Activated CD4-positive, alpha-beta T cell treated with anti-CD3 and anti-CD28 coated beads, Interleukin-2, Interleukin-4, amounts not matched to agents 100 ng/mL and 50 ng/mL, durations not matched to agents 16 hours and 8 hours (primary cell): ENCODE measurements at regions not wholly inside any gene's neighbourhood (a gene's known extent, or its start where the extent isn't known, plus 50 kb on each side); places are given as distances from the start of the nearest gene placed in this dataset.
"Not testable (repeated sequence)": the region's sequence is repeated elsewhere in the genome, so short reads cannot be mapped to it uniquely, and the experiment has no call there.

ENCODE experiments used
- DNase-seq: peaks from one replicate; pipeline ENCODE4 v3.0.0-alpha.2; 2020; ENCODE audit warnings: low spot score

DNA sequence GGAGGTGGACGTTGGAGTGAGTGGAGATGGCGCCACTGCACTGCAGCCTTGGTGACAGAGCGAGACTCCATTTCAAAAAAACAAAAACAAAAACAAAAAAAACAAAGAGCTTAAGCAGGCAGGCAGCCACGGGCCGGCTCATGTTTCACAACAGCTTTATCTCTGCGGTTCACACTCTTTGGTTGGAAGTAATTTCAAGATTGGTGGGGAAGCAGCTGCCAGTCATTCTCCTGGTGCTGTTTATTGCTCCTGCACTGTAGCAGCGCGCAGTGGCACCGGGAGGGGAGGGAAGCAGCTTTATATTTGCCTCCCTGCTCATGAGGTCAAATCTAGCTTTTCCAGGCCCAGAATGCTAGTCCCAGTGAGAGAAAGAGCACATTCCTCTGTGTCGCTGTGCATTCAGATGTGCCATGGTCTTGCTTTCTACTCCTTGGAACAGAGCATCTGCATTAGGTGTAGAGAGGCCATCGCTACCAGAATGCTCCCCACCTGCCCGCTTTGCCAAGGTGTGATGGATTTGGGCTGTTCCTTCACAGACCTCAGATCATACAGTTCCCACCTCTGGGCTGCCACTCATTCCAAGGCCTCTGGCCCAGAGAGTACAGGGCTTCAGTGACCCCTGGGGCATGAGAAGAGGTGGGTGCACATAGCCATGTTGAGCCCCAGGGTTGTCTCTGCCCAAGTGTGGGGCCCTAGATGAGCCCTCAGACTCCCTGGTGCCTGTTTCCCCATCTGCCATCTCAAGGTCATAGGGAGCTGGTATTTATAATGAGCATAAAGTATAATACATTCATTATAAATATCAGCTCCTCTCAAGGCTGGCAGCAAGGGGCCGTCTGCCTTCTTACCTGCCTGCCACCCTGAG, 270.4 kb downstream of the MED10 start:
- DNase-seq, result no peak

DNA sequence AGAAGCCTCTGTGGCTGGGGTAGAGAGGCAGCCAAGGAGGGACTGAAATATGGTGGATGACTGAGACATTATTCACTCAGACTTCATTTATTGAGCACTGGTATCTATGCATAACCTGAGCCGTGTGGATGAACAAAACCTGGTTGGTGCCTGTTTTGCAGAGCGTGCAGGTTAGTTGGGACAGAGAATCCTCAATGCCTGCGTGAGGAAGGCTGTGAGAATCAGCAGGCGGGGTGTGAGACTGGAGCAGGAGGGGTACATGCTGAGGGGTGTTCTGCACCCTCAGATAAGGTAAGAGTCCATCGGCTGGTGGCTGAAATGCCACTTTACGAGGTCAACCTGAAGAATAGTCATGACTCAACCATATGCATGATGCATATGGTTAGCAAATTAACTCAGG, 271.6 kb downstream of the MED10 start:
- no peak for DNase-seq

DNA sequence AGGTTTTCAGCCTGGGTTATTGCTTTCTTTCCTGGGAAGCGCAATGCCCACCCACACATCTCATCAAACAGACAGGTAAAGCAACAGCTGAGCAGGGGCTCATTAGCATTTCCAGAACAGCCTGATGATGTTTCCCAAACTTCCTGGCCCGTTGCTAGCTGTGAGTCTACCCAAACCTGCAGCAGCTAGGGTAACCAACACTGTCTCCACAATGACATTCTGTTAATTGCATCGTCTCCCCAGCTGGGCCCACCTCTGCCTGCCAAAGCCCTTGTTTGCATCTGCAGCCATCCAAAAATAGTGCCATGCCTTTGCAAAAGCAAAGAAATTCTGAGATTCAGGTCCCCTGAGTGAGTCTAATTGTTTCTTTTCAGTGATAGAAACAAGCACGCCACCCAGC, 273.0 kb downstream of the MED10 start:
- DNase-seq, result no peak

DNA sequence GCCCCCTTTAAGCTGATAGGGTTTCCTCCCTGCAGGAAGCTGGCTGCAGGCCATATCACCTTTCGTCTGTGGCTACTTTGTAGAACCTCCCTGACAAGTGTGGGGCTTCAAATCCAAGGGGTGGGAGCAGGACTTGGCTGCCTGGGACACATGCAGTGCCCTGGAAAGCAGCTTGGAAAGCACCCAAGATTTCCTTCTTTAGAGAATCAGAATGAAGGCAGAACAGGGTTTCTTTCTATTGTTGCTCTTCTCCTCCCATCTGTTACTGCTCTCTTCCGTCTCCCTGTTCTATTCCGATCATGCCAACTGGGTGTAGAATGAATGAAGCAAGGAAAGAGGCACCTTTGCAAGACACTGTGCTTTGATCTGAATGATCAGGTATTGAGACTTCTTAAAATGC, 282.2 kb downstream of the MED10 start:
- no peak for DNase-seq

DNA sequence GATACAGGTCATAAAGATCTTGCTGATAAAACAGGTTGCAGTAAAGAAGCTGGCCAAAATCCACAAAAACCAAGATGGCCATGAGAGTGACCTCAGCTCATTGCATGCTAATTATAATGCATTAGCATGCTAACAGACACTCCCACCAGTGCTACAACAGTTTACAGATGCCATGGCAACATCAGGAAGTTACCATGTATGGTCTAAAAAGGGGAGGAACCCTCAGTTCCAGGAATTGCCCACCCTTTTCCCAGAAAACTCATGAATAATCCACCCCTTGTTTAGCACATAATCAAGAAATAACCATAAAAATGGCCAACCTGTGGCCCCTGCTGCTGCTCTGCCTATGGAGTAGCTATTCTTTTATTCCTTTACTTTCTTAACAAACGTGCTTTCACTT, 284.2 kb downstream of the MED10 start:
- not testable (repeated sequence) for DNase-seq

DNA sequence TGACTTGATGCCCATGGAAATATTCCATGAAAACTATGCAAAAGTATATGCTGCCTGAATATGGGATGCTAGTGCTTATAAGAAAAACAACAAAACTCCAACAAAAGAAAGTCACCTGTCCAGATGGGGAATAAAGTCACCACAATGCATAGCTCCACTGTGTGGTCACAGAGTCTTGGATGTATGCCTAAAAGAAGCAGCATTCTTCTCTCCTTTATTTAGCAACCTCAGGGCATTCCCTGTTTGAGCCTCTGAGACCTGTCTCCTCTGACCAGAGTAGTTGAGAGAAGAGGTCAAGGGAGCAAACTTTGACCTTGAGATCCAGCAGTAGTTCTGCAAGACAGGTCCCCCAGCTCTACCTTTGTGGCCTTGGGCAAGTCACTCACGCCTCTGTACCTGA, 287.5 kb downstream of the MED10 start:
- no peak for DNase-seq

DNA sequence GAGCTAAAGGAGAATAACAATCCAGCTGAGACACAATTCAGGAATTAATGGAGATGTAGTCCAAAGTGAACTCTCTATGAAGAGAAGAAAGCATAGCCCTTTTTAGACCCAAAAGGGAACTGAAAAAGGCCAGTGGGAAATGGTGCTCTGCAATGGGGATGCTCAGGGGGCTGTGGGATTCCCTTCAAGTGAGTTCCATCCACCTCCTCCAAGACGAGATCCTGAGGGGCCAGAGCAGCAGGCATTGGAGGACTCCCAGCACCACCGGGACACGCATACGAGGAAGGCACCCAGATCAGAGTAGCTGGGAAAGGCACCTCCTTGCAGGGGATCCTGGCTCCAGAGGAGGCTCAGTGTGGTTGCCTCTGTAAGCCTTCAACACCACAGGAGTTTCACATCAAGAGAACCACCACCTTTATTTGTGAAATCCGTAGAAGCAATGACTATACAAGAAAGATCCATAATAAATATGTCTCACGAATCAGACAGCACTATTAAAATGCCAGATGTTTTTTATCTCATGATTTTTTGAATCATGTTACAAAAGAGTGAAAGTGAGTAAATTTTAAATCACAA, 288.2 kb downstream of the MED10 start:
- no peak for DNase-seq

DNA sequence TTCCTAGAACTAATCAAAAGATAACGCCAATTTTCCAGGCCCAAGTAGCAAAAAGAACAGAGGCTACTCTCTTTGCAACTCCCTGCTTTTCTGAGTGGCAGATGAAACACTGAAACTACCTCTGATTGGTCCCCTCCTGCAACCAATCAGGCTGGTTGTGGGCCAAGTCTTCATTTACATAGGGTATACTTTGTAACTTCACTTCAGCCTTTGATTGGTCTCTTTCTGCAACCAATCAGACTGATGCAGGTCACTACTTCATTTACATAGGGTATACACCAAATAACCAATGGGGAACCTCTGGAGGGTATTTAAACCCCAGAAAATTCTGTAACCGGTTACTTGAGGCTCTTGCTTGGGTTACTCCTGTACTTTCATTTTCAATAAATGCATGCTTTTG, 289.6 kb downstream of the MED10 start:
- DNase-seq, result no peak

DNA sequence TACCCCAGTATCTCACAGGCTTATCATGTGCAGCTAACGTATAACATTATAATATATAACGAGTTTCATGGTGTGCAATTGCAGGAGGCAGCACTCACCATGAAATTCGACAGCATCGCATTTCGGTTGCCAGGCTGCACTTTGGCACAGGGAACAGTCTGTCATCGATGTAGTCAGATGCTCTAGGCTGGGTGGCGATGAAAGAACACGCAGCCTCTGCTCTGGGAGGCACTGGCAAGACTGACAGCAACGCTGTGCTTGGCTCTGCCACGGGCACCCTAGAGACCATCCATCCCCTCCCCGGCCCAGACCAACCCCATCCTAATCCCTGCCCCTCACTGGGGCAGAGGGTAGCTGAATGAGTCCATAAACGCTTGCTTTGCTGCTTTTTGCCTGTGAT, 290.8 kb downstream of the MED10 start:
- DNase-seq, result no peak

DNA sequence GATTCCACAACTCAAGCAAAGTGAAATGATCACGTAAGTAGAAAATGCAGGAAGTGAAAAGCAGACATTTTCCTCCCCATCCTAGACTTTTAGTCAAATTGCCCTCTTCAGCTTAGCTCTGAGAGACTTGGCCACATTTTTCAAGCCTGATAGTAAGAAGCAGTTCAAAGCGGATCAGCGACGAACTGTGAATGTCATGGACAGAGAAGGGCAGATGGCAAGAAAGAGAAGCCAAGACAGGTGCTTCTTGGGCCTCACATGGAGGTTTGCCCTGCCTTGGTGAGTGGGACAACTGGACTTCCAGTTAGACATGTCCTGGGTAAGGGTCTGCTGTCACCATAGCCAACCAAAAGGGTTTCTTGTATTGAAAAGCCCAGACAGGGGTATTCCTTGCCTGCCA, 291.5 kb downstream of the MED10 start:
- DNase-seq, result no peak

DNA sequence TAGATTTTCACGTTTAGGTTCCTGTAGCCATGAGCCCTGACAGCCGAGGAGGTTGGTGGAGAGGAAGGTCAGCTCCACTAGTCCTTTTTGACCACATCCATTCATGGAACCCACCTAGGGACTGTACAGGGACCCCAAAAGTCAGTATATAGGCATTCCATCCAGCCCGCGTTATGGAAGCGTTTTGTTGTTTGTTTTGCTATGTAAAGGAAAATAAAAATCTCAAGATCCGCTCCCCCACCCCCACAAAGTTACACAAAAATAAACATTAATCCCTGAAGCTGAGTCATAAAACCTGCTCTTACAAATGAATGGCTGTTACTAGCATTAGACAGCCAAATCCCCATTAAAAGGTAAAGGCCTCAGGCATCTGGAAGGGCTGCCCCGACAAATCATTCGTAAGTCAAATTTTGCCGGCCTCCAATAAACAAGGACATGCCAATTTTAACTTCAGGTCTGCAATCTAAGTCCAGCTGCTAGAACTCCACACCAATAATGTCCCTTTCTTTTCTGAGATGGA, 292.9 kb downstream of the MED10 start:
- DNase-seq, result no peak

DNA sequence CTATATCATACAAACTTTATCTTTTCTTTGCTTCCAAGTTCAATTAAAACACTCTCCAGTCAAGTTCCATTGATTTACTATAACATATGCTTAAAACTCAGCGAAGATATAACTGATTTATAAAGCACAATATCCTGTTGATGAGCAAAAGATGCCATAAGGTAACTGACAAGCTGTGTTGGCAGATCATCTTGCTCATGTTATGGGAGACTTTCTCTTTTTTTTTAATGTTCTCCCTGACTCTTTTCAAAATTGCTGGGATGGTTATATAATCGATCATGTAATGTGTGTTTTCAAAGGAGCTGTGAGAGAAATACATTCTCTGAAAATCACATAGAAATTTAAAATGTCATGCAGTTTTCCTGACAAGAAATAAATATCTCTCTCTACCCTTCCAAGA, 293.5 kb downstream of the MED10 start:
- no peak for DNase-seq

DNA sequence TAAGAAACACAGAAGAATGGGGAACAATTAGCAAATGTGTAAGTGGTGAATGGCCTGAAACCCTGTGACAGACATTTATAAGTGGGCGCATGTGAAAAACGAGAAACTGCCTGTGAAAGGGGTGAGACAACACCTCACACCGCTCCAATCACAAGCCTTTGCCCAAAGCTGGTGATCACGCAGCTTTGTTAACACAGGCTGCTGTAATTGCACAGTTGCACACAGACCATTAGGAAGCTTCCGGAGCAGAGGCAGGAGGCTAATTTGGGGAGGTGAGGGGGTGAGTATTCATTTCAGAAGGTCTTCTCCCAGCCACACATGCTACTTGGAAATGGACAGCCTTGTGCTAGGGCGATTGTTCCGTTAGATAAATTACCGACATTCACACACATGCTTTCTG, 294.0 kb downstream of the MED10 start:
- no peak for DNase-seq

DNA sequence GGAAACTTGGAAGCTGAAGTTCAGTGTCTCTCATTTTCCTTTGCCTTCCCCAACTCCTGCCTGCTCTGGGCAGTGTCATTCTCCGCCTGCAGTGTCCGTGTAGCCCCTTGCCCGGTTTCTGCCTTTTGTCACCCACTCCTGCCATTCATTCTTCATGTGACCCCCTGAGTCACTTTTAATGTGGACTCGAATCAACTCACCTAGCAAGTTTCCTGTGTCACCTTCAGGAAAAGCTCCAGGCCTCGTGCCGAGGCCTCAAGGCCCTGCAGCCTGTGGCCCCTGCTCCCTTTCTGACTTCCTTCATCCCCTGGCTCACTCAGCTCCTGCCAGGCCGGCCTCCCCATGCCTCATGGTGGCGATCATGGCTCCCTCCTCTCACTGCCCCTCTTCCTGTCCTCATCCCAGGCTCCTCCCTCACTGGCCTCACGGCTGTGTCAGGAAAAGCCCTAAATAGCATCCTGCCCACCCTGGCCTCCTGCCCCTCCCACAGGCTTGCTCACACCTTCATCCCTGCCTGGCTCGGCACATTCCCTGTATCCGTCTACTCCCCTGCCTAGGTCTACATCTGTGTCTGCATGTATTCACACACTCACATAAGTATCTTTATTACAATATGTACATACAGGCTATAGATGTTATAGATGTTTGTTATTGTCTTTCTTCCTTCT, 294.9 kb downstream of the MED10 start:
- no peak for DNase-seq

DNA sequence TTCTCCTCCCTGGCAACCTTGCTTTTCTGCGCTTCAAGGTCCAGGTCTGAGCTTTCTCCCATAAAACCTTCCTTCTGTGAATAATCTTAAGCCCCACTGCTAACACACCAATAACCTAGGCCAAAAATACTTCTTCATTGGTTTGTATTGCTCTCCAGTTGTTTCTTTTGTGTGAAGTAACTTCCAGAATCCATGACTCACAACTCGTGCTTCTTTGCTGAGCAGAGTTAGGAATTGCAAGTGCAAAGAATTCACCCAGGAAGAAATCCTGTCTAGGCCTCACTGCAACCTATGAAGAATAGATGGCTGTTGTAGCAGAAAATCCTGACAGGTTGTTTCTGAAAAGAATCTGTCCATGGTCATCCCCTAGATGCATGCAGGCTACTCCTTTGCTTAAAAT, 295.7 kb downstream of the MED10 start:
- DNase-seq, result no peak

DNA sequence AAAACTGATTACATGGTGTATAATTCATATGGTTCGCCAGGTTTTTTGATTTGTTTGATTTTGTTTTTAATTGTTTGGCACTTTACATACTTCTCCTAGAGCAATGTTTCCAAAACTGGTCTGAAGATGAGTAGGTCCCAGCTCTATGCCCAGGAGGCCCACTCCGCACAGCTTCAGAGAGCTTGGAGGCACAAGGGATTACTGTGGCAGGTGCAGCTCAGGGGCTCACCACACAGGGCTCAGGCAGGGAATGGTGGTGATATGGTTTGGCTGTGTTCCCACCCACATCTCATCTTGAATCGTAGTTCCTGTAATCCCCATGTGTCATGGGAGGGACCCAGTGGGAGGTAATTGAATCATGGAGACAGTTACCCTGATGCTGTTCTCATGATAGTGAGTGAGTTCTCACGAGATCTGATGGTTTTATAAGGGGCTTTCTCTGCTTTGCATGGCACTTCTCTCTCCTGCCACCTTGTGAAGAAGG, 296.6 kb downstream of the MED10 start:
- no peak for DNase-seq

DNA sequence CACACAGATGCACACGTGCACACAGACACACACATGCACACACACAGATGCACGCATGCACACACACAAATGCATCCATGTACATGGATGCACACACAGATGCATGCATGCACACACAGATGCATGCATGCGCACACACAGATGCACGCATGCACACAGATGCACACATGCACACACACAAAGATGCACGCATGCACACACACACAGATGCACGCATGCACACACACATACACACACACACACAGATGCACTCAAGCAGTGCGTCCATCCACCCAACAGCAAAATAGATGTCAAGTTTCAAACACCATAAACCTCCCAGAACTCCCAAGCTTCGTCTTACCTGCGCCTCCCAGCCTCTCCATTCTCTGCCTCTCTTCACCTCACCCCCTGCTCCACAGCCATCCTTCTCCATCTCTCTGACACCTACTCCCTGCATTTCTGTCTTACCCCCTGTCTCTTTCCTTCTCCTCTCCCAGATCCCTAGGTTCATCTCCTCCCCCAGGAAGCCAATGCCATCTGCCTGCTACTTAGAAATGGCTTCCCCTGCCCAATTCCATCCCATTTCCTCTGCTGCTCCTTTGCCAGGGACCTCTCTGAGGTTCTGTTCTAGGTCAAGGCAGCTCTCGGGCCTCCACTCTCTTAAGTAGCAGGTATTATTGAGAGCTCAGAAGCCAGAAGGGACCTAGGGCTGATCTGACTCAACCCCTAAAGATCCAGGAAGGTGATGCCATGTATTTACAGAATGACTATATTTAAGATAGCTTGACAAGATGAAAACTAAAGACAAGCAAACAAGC, 297.2 kb downstream of the MED10 start:
- DNase-seq, result no peak

DNA sequence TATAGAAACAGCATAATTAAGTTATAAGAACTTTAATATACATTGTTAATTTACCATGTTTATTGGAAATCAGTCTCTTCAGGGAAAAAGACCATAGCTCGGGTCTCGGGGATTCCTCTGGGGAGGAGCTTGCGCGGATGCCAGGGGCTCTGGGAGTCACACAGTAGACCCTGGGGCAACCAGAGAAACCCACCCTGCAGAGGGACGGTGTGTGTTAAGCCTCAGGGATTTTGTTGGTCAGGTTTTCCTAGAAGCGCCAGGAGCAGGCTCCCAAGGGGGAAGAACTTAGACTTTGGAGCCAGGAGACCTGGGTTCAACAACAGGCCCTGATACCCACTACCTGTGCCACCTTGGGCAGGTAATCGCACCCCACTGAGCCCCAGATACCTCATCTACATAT, 297.9 kb downstream of the MED10 start:
- DNase-seq, result no peak

DNA sequence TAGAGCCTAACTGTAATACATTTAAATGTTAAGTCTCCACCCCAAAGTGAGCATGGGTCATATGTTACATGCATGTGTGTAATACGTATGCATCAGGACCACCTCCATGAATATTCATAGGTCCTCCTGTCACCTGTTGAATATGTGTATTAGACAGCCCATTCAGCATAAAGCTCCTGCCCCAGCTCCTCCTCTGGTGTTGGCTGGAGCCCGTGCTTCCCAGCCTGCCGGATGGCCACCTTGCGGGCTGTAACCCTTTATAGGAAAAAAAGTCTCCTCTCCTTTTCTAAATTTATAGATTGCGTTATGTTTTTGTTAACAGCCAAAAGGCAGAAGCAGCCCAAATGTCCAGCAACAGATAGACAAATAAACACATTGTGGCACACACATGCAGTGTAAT, 299.5 kb downstream of the MED10 start:
- no peak for DNase-seq

DNA sequence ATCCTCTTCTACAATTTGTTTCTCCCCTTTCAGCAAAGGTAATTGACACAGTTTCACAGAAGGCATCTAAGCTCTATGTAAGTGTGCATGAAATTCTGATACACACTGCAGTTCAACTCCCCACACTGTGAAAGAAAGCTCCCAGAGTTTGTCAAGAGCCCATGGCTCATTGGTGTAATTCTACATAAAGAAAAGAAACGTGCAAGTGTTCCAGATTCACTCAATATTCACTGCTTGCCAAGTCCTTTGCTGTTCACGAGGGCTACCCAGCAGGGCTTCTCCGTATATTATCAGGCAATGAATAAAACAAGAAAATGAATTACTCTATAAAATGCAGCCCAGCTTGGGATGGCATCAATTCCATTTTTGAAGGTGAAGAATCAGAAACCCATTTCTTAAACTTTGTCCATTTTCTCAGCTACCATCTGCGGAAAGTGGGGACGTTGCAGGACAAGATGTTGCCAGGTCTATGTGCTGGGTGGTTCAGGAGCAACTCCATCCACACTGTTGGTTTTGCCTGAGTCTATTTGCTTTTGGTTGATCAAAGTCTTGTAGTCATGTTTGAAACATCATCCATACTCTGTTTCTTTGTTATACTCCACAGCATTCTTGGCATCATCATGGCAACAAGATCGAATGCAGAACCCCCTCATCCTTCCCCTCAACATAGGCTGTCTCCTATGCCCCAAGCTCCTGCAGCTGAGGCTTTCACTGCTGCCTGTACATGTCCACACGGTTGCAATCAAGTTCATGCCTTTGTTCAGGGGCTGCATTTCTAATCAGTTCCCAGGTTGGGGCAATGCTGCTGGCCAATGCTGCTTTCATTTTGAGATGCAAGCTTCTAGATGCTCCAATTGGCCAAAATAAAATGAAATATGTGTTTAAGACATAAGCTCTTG, 301.8 kb downstream of the MED10 start:
- DNase-seq, result no peak

DNA sequence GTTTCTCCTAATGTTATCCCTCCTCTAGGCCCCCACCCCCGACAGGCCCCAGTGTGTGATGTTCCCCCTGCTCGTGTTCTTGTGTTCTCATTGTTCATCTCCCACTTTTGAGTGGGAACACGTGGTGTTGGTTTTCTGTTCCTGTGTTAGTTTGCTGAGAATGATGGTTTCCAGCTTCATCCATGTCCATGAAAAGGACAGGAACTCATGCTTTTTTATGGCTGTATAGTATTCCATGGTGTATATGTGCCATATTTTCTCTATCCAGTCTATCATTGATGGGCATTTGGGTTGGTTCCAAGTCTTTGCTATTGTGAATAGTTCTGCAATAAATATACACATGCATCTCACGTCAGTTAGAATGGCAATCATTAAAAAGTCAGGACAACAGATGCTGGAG, 305.9 kb downstream of the MED10 start:
- not testable (repeated sequence) for DNase-seq
